Natural killer cell treated with Interleukin-12 subunit alpha and Interleukin-12 subunit beta and Interleukin-15 and Interleukin-18, amount 100 ng/mL, for 72 hours (primary cell): ENCODE measurements at regions not wholly inside any gene's neighbourhood (a gene's known extent, or its start where the extent isn't known, plus 50 kb on each side); places are given as distances from the start of the nearest gene placed in this dataset.

ENCODE experiments used
- ATAC-seq, 2 donors: fragments of 150-1000 bp; cut with Tn5 transposase in 1 of 2; sonication (Bioruptor Pico), chemical (Tn5 transposase) in 1 of 2; 2 replicates each; pipeline ENCODE4 v1.10.0; 2021
- DNase-seq: peaks from one replicate; pipeline ENCODE4 v3.0.0; 2022; ENCODE audit warnings: low spot score
- H3K27ac Mint-ChIP-seq, 2 donors: 1 replicate in 1 of 2; 2 replicates in 1 of 2; pipeline ENCODE4 v1.8.0; 2022; ENCODE audit warnings: mixed read lengths in 2 of 2, mild to moderate bottlenecking in 1 of 2, moderate library complexity in 1 of 2
- H3K27me3 Mint-ChIP-seq, 2 donors: 1 replicate in 1 of 2; 2 replicates in 1 of 2; pipeline ENCODE4 v1.8.0; 2022; ENCODE audit warnings: mixed read lengths in 2 of 2
- H3K36me3 Mint-ChIP-seq: one replicate; pipeline ENCODE4 v1.8.0; 2022; ENCODE audit warnings: mixed read lengths
- H3K4me1 Mint-ChIP-seq, 2 donors: 1 replicate in 1 of 2; 2 replicates in 1 of 2; pipeline ENCODE4 v1.8.0; 2022; ENCODE audit warnings: low read depth in 2 of 2, mixed read lengths in 2 of 2, mild to moderate bottlenecking in 1 of 2
- H3K4me3 Mint-ChIP-seq: one replicate; pipeline ENCODE4 v1.8.0; 2022; ENCODE audit warnings: mixed read lengths
- H3K9me3 Mint-ChIP-seq: 2 replicates; pipeline ENCODE4 v1.8.0; 2022; ENCODE audit warnings: mixed read lengths

- DNase-seq (no peak), ATAC-seq (no peak)
- H3K36me3 Mint-ChIP-seq, result no peaks in the 10 kb centered on the region
- no peak overlapping the region for H3K27ac Mint-ChIP-seq
- H3K9me3 Mint-ChIP-seq, result no peaks in the 10 kb centered on the region
- H3K27me3 Mint-ChIP-seq, result peaks cover 0 to 2% of the 10 kb centered on the region in 2 donors
- peaks cover 16 to 17% of the 10 kb centered on the region in 2 donors for H3K4me1 Mint-ChIP-seq
- no peak overlapping the region for H3K4me3 Mint-ChIP-seq
These were observed 50.5 kb downstream of the RGS12 start for GRCh38 chr4:3343358-3343757.

- no peak overlapping the region for H3K4me3 Mint-ChIP-seq
- H3K27me3 Mint-ChIP-seq, result peaks cover 0 to 2% of the 10 kb centered on the region in 2 donors
- ATAC-seq (no peak), DNase-seq (no peak)
- no peaks in the 10 kb centered on the region for H3K36me3 Mint-ChIP-seq
- no peak overlapping the region for H3K27ac Mint-ChIP-seq
- H3K9me3 Mint-ChIP-seq, result no peaks in the 10 kb centered on the region
- peaks cover 16 to 17% of the 10 kb centered on the region in 2 donors for H3K4me1 Mint-ChIP-seq
These were observed 51.3 kb downstream of the RGS12 start for GRCh38 chr4:3344104-3344503.

- ATAC-seq (no peak), DNase-seq (no peak)
- peaks cover 16 to 17% of the 10 kb centered on the region in 2 donors for H3K4me1 Mint-ChIP-seq
- H3K9me3 Mint-ChIP-seq, result no peaks in the 10 kb centered on the region
- H3K36me3 Mint-ChIP-seq, result no peaks in the 10 kb centered on the region
- no peak overlapping the region for H3K27ac Mint-ChIP-seq
- H3K4me3 Mint-ChIP-seq, result no peak overlapping the region
- peaks cover 0 to 2% of the 10 kb centered on the region in 2 donors for H3K27me3 Mint-ChIP-seq
These were observed 51.8 kb downstream of the RGS12 start for GRCh38 chr4:3344596-3344995.

- H3K4me1 Mint-ChIP-seq, result peaks cover 16 to 17% of the 10 kb centered on the region in 2 donors
- H3K27ac Mint-ChIP-seq, result no peak overlapping the region
- no peak overlapping the region for H3K4me3 Mint-ChIP-seq
- DNase-seq (no peak), ATAC-seq (no peak)
- no peaks in the 10 kb centered on the region for H3K36me3 Mint-ChIP-seq
- peaks cover 0 to 2% of the 10 kb centered on the region in 2 donors for H3K27me3 Mint-ChIP-seq
- no peaks in the 10 kb centered on the region for H3K9me3 Mint-ChIP-seq
These were observed 52.6 kb downstream of the RGS12 start for GRCh38 chr4:3345384-3345783.

- no peak overlapping the region for H3K4me3 Mint-ChIP-seq
- no peak for DNase-seq
These were observed 53.3 kb downstream of the RGS12 start for GRCh38 chr4:3346146-3346545.

GRCh38 chr4:3347871-3348270, 55.0 kb downstream of the RGS12 start:
- Mint-ChIP-seq H3K4me3 (no peak overlapping the region), H3K27me3 (peaks cover 0 to 2% of the 10 kb centered on the region in 2 donors), H3K4me1 (peaks cover 8 to 10% of the 10 kb centered on the region in 2 donors), H3K9me3 (no peaks in the 10 kb centered on the region), H3K36me3 (no peaks in the 10 kb centered on the region), H3K27ac (no peak overlapping the region)
- ATAC-seq (no peak), DNase-seq (no peak)

More at GRCh38 chr4:3346146-3346545, 53.3 kb downstream of the RGS12 start:
- no peaks in the 10 kb centered on the region for H3K9me3 Mint-ChIP-seq
- H3K4me1 Mint-ChIP-seq, result peaks cover 16 to 17% of the 10 kb centered on the region in 2 donors
- peak; percentile 84 to 87 for ATAC-seq
- H3K36me3 Mint-ChIP-seq, result no peaks in the 10 kb centered on the region
- H3K27ac Mint-ChIP-seq, result no peak overlapping the region
- peaks cover 0 to 2% of the 10 kb centered on the region in 2 donors for H3K27me3 Mint-ChIP-seq

- no peaks in the 10 kb centered on the region for H3K9me3 Mint-ChIP-seq
- H3K4me1 Mint-ChIP-seq, result peaks cover 8 to 10% of the 10 kb centered on the region in 2 donors
- DNase-seq (no peak), ATAC-seq (no peak)
- no peak overlapping the region for H3K27ac Mint-ChIP-seq
- H3K4me3 Mint-ChIP-seq, result no peak overlapping the region
- H3K27me3 Mint-ChIP-seq, result peaks cover 0 to 2% of the 10 kb centered on the region in 2 donors
- H3K36me3 Mint-ChIP-seq, result no peaks in the 10 kb centered on the region
These were observed 55.8 kb downstream of the RGS12 start for GRCh38 chr4:3348621-3349020.

- H3K4me1 Mint-ChIP-seq, result peaks cover 8 to 10% of the 10 kb centered on the region in 2 donors
- H3K27ac Mint-ChIP-seq, result no peak overlapping the region
- H3K27me3 Mint-ChIP-seq, result peaks cover 0 to 2% of the 10 kb centered on the region in 2 donors
- no peak for ATAC-seq
- H3K36me3 Mint-ChIP-seq, result no peaks in the 10 kb centered on the region
- H3K4me3 Mint-ChIP-seq, result no peak overlapping the region
- H3K9me3 Mint-ChIP-seq, result no peaks in the 10 kb centered on the region
- no peak for DNase-seq
These were observed 56.3 kb downstream of the RGS12 start for GRCh38 chr4:3349116-3349515.

- Mint-ChIP-seq H3K36me3 (no peaks in the 10 kb centered on the region), H3K27ac (no peak overlapping the region), H3K4me3 (no peak overlapping the region), H3K4me1 (no peaks in the 10 kb centered on the region), H3K9me3 (no peaks in the 10 kb centered on the region), H3K27me3 (no peaks in the 10 kb centered on the region)
- DNase-seq, result no peak
- no peak for ATAC-seq
These were observed 59.2 kb downstream of the RGS12 start for GRCh38 chr4:3351997-3352396.

GRCh38 chr4:3352505-3352904, 59.7 kb downstream of the RGS12 start:
- no peaks in the 10 kb centered on the region for H3K36me3 Mint-ChIP-seq
- H3K27ac Mint-ChIP-seq, result no peak overlapping the region
- no peaks in the 10 kb centered on the region for H3K9me3 Mint-ChIP-seq
- no peaks in the 10 kb centered on the region for H3K4me1 Mint-ChIP-seq
- H3K4me3 Mint-ChIP-seq, result no peak overlapping the region
- DNase-seq (no peak), ATAC-seq (no peak)
- no peaks in the 10 kb centered on the region for H3K27me3 Mint-ChIP-seq

- no peaks in the 10 kb centered on the region for H3K9me3 Mint-ChIP-seq
- H3K4me1 Mint-ChIP-seq, result no peaks in the 10 kb centered on the region
- no peak overlapping the region for H3K27ac Mint-ChIP-seq
- H3K27me3 Mint-ChIP-seq, result no peaks in the 10 kb centered on the region
- DNase-seq (no peak), ATAC-seq (no peak)
- no peaks in the 10 kb centered on the region for H3K36me3 Mint-ChIP-seq
- H3K4me3 Mint-ChIP-seq, result no peak overlapping the region
These were observed 60.2 kb downstream of the RGS12 start for GRCh38 chr4:3352941-3353594.

GRCh38 chr4:3353752-3354454, 61.1 kb downstream of the RGS12 start:
- Mint-ChIP-seq H3K9me3 (no peaks in the 10 kb centered on the region), H3K4me3 (no peak overlapping the region), H3K4me1 (no peaks in the 10 kb centered on the region), H3K36me3 (no peaks in the 10 kb centered on the region), H3K27ac (no peak overlapping the region), H3K27me3 (no peaks in the 10 kb centered on the region)
- DNase-seq, result no peak
- no peak for ATAC-seq

GRCh38 chr4:3354455-3354811, 61.6 kb downstream of the RGS12 start:
- H3K9me3 Mint-ChIP-seq, result no peaks in the 10 kb centered on the region
- DNase-seq, result no peak
- H3K4me1 Mint-ChIP-seq, result no peaks in the 10 kb centered on the region
- no peak for ATAC-seq
- H3K36me3 Mint-ChIP-seq, result no peaks in the 10 kb centered on the region
- no peak overlapping the region for H3K4me3 Mint-ChIP-seq
- no peak overlapping the region for H3K27ac Mint-ChIP-seq
- H3K27me3 Mint-ChIP-seq, result no peaks in the 10 kb centered on the region

GRCh38 chr4:3355266-3355748, 62.5 kb downstream of the RGS12 start:
- no peak overlapping the region for H3K27ac Mint-ChIP-seq
- no peaks in the 10 kb centered on the region for H3K4me1 Mint-ChIP-seq
- H3K27me3 Mint-ChIP-seq, result no peaks in the 10 kb centered on the region
- H3K36me3 Mint-ChIP-seq, result no peaks in the 10 kb centered on the region
- no peak for ATAC-seq
- H3K4me3 Mint-ChIP-seq, result no peak overlapping the region
- H3K9me3 Mint-ChIP-seq, result no peaks in the 10 kb centered on the region
- no peak for DNase-seq
